Spleen (tissue), 7 donors: ENCODE measurements at regions not wholly inside any gene's neighbourhood (a gene's known extent, or its start where the extent isn't known, plus 50 kb on each side); places are given as distances from the start of the nearest gene placed in this dataset.

Source experiments
- CTCF ChIP-seq, 11 experiments: fragments of 200-600 bp in 7 of 11; fragments of 450-650 bp in 4 of 11; sonication (generic) in 4 of 11; IDR thresholded peaks in 8 of 11; conservative IDR thresholded peaks in 3 of 11; 1 replicate in 7 of 11; 2 replicates in 4 of 11; pipeline versions ENCODE4 v1.4.0 to v1.8.0; 2016 to 2021; ENCODE audit warnings: antibody characterized with exemption in 11 of 11, inconsistent platforms in 4 of 11, mild to moderate bottlenecking in 1 of 11
- POLR2A ChIP-seq, 3 donors: fragments of 450-650 bp; IDR thresholded peaks; one replicate each; pipeline ENCODE4 v1.5.1; 2017; ENCODE audit warnings: antibody characterized with exemption in 3 of 3, mild to moderate bottlenecking in 1 of 3
- donor health status: DM: no; HTN: no; CAD: no; lungs with moderate emphysema.
- donor health status: DM: no; HTN: no; CAD: no.
- donor health status: DM: no; HTN: no; CAD: no.

GRCh38 chr17:33551075-33551474 lies 258.0 kb upstream of the ASIC2 start:
- TF ChIP-seq CTCF (IDR thresholded peaks at IDR 0.05 in 8 of 11, conservative IDR thresholded peaks at IDR 0.05 in 3 of 11) = no peak
- TF ChIP-seq POLR2A (IDR thresholded peaks at IDR 0.05) = no peak
